Fibroblast of lung (primary cell): ENCODE measurements at regions not wholly inside any gene's neighbourhood (a gene's known extent, or its start where the extent isn't known, plus 50 kb on each side); places are given as distances from the start of the nearest gene placed in this dataset.

Source experiments
- DNase-seq, 2 donors: peaks; one replicate each; pipeline versions ENCODE4 v3.0.0 to v3.0.0-alpha.2; 2010; ENCODE audit warnings: low read depth in 2 of 2
- H2AFZ ChIP-seq: 2 replicates; pipeline ENCODE4 v1.5.1; 2012; ENCODE audit warnings: low read length, control low read depth, inconsistent platforms
- H3K27ac ChIP-seq: 2 replicates; pipeline ENCODE4 v1.5.1; 2011; ENCODE audit warnings: low read length, control low read depth; ENCODE audit not compliant: insufficient read depth
- H3K27me3 ChIP-seq: 2 replicates; pipeline ENCODE4 v1.5.1; 2011; ENCODE audit warnings: mild to moderate bottlenecking, low read length; ENCODE audit not compliant: control insufficient read depth, insufficient read depth
- H3K36me3 ChIP-seq: 2 replicates; pipeline ENCODE4 v1.5.1; 2011; ENCODE audit warnings: low read length; ENCODE audit not compliant: control insufficient read depth, insufficient read depth
- H3K4me1 ChIP-seq: 2 replicates; pipeline ENCODE4 v1.5.1; 2011; ENCODE audit warnings: low read length; ENCODE audit not compliant: control insufficient read depth, insufficient read depth; ENCODE audit errors: extremely low read depth
- H3K4me2 ChIP-seq: 2 replicates; pipeline ENCODE4 v1.5.1; 2011; ENCODE audit warnings: low read length, control low read depth; ENCODE audit not compliant: insufficient read depth; ENCODE audit errors: extremely low read depth
- H3K4me3 ChIP-seq, 4 experiments: fragments of 200-600 bp in 1 of 4; sonication (generic) in 1 of 4; replicated peaks in 1 of 4; 2 replicates each; pipeline ENCODE4 v1.5.1; 2011 to 2016; ENCODE audit warnings: low read length in 4 of 4, low read depth in 3 of 4, mild to moderate bottlenecking in 3 of 4, control low read depth in 2 of 4, inconsistent platforms in 1 of 4, mixed read lengths in 1 of 4; ENCODE audit not compliant: insufficient read depth in 1 of 4; ENCODE audit errors: control extremely low read depth in 1 of 4
- H3K79me2 ChIP-seq: 2 replicates; pipeline ENCODE4 v1.5.1; 2012; ENCODE audit warnings: mild to moderate bottlenecking, low read length, inconsistent platforms; ENCODE audit not compliant: control insufficient read depth, insufficient read depth
- H3K9ac ChIP-seq: 2 replicates; pipeline ENCODE4 v1.5.1; 2011; ENCODE audit warnings: mild to moderate bottlenecking, low read length, control low read depth; ENCODE audit not compliant: insufficient read depth
- H3K9me3 ChIP-seq: 2 replicates; pipeline ENCODE4 v1.5.1; 2012; ENCODE audit warnings: low read depth, low read length; ENCODE audit not compliant: control insufficient read depth, insufficient read depth
- H4K20me1 ChIP-seq: 2 replicates; pipeline ENCODE4 v1.5.1; 2011; ENCODE audit warnings: low read length; ENCODE audit not compliant: control insufficient read depth, insufficient read depth; ENCODE audit errors: extremely low read depth
- EZH2 ChIP-seq: IDR thresholded peaks from 2 replicates; pipeline ENCODE4 v1.5.1; 2012; ENCODE audit warnings: low read length, control low read depth, mild to moderate bottlenecking; ENCODE audit errors: missing control alignments
- TF ChIP-seq, protein P1 (sequence below), 2 donors: IDR thresholded peaks in 1 of 2; conservative IDR thresholded peaks in 1 of 2; 1 replicate in 1 of 2; 2 replicates in 1 of 2; pipeline ENCODE4 v1.5.1; 2011 to 2012; ENCODE audit warnings: low read length in 2 of 2, control low read depth in 1 of 2, inconsistent platforms in 1 of 2, low read depth in 1 of 2, mild to moderate bottlenecking in 1 of 2

DNA sequence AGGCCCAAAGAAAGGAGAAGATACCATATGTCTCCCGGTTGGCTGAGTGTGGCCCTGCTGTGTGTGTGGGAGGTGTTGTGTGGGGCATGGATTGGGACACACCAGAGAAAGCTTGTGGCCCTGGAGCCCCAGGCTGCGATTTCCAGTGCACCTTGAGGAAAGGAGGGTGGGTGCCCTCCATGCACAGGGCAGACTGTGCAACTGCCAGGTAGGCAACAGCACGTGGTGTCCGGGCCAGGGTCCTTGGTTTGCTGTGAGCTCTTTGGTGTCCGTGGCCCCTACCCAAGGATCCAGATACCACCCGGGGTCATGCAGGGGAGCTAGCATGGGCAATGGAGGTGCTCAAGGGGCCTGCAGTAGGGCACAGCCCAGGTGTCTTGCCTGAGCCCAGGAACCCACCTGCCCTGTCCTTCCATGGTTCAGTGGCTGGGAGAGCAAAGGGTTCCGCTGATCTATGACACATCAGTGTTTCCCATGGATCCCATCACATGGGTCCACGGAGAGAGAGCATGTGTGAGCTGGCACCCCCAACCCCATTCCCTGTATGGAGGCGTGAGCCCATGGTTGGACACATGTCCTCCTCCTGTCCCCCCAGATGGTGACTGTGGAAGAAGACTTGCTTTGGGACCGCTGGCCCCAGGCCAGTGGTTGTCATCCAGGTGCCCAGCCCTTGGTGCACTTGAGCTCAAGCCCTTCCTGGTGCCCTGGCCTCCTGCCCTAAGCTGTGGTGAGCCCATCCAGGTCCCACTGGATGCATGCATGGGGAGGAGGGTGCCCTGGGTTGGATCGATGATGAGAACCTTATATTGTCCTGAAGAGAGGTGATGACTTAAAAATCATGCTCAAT is 223.4 kb downstream of the SNRPN start:
- Histone ChIP-seq H3K9me3 (no peaks in the 10 kb centered on the region), H3K79me2 (no peaks in the 10 kb centered on the region), H2AFZ (no peak overlapping the region), H3K27me3 (no peaks in the 10 kb centered on the region), H3K4me1 (no peaks in the 10 kb centered on the region), H4K20me1 (no peaks in the 10 kb centered on the region), H3K9ac (no peak overlapping the region), H3K36me3 (no peaks in the 10 kb centered on the region), H3K4me3 (no peak overlapping the region), H3K4me2 (no peak overlapping the region), H3K27ac (no peak overlapping the region)
- no peak for DNase-seq
- no peak for TF ChIP-seq EZH2
- TF ChIP-seq, protein P1, sequence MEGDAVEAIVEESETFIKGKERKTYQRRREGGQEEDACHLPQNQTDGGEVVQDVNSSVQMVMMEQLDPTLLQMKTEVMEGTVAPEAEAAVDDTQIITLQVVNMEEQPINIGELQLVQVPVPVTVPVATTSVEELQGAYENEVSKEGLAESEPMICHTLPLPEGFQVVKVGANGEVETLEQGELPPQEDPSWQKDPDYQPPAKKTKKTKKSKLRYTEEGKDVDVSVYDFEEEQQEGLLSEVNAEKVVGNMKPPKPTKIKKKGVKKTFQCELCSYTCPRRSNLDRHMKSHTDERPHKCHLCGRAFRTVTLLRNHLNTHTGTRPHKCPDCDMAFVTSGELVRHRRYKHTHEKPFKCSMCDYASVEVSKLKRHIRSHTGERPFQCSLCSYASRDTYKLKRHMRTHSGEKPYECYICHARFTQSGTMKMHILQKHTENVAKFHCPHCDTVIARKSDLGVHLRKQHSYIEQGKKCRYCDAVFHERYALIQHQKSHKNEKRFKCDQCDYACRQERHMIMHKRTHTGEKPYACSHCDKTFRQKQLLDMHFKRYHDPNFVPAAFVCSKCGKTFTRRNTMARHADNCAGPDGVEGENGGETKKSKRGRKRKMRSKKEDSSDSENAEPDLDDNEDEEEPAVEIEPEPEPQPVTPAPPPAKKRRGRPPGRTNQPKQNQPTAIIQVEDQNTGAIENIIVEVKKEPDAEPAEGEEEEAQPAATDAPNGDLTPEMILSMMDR (conservative IDR thresholded peaks at IDR 0.05 in 1 of 2, IDR thresholded peaks at IDR 0.05 in 1 of 2; ENCODE audit: low read depth in 1 of 2, low read length in 2 of 2) = no peak

DNA sequence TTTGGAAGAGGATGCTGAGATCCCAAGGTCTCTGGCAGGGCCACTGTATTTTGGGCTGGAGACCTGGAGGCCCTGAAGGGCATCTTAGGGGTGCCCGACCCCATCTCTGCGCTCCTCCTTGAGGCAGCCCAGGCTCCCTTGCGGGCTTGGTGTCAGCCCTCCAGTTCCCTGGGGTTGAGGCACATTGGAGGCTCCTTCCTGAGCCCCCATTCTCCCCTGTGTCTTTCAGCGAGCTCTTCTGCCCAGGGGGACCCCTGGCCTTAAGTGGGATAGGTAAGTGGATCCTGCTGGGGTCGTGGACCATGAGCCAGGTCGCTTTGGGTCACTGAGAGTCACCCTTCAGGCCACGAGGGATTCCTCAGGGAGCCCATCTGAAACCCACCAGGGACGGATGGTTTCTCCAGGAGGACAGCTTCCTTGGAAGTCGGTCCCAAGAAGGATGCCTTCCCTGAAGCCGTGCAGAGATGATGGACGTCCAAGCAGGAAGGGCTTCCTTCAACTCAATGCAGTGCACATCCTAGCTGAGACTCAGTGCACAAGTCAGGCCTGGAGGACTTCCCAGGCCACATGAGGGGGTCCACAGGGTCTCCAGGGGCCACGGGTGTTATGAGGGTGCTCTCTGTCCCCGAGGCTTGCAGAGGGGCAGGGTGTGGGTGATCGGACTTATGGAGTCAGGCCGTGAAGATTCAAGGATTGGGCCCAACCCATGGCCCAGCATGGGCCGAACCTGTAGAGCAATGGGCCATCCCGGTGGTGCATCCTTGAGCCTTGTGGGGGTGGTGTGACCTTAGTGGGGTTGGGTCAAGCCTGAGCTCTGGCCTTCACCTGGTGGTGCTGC is 224.3 kb downstream of the SNRPN start:
- no peaks in the 10 kb centered on the region for H4K20me1 ChIP-seq
- no peak overlapping the region for H3K27ac ChIP-seq
- no peak overlapping the region for H3K4me2 ChIP-seq
- no peaks in the 10 kb centered on the region for H3K9me3 ChIP-seq
- no peaks in the 10 kb centered on the region for H3K79me2 ChIP-seq
- TF ChIP-seq, protein P1 (conservative IDR thresholded peaks at IDR 0.05 in 1 of 2, IDR thresholded peaks at IDR 0.05 in 1 of 2; ENCODE audit: low read depth in 1 of 2, low read length in 2 of 2) = no peak
- no peak for TF ChIP-seq EZH2
- H3K4me1 ChIP-seq = no peaks in the 10 kb centered on the region
- no peaks in the 10 kb centered on the region for H3K27me3 ChIP-seq
- H3K9ac ChIP-seq = no peak overlapping the region
- H2AFZ ChIP-seq = no peak overlapping the region
- no peak for DNase-seq
- H3K4me3 ChIP-seq = no peak overlapping the region
- H3K36me3 ChIP-seq = no peaks in the 10 kb centered on the region
